Neuronal stem cell (in vitro differentiated cells): ENCODE measurements at regions not wholly inside any gene's neighbourhood (a gene's known extent, or its start where the extent isn't known, plus 50 kb on each side); places are given as distances from the start of the nearest gene placed in this dataset.
A peak's percentile ranks its signal among the peaks of the same experiment; 100 is the strongest.

Experiments used
- DNase-seq: peaks from one replicate; pipeline ENCODE4 v3.0.0-alpha.2; 2013; ENCODE audit warnings: low spot score
- H2AFZ ChIP-seq: one replicate; pipeline ENCODE4 v1.6.1; 2013; ENCODE audit warnings: mild to moderate bottlenecking, low read length, inconsistent platforms
- H2AK5ac ChIP-seq: 2 replicates; pipeline ENCODE4 v1.6.1; 2013; ENCODE audit warnings: low read depth, mild to moderate bottlenecking, inconsistent platforms, low read length, moderate library complexity, mixed read lengths
- H2BK120ac ChIP-seq: 2 replicates; pipeline ENCODE4 v1.6.1; 2013; ENCODE audit warnings: low read depth, mild to moderate bottlenecking, inconsistent platforms, low read length, moderate library complexity, mixed read lengths
- H2BK12ac ChIP-seq: one replicate; pipeline ENCODE4 v1.6.1; 2013; ENCODE audit warnings: low read length, inconsistent platforms
- H2BK15ac ChIP-seq: 2 replicates; pipeline ENCODE4 v1.6.1; 2013; ENCODE audit warnings: mild to moderate bottlenecking, low read length, inconsistent platforms, mixed read lengths
- H2BK5ac ChIP-seq: one replicate; pipeline ENCODE4 v1.6.1; 2013; ENCODE audit warnings: inconsistent platforms, mild to moderate bottlenecking, low read length, moderate library complexity
- H3K14ac ChIP-seq: one replicate; pipeline ENCODE4 v1.6.1; 2013; ENCODE audit warnings: low read length, inconsistent platforms
- H3K18ac ChIP-seq: 2 replicates; pipeline ENCODE4 v1.6.1; 2013; ENCODE audit warnings: low read length, inconsistent platforms
- H3K23ac ChIP-seq: 2 replicates; pipeline ENCODE4 v1.6.1; 2013; ENCODE audit warnings: low read depth, mild to moderate bottlenecking, mixed read lengths, low read length, inconsistent platforms; ENCODE audit not compliant: poor library complexity
- H3K27ac ChIP-seq: replicated peaks from 3 replicates; pipeline ENCODE4 v1.5.1; 2013; ENCODE audit warnings: low read length, inconsistent platforms
- H3K27me3 ChIP-seq, 3 experiments: 2 replicates each; pipeline ENCODE4 v1.6.1; 2013; ENCODE audit warnings: low read length in 3 of 3, mild to moderate bottlenecking in 2 of 3, inconsistent platforms in 1 of 3, low read depth in 1 of 3, mixed read lengths in 1 of 3, moderate library complexity in 1 of 3; ENCODE audit not compliant: control insufficient read depth in 3 of 3, insufficient read depth in 3 of 3
- H3K36me3 ChIP-seq, 2 donors: replicated peaks in 1 of 2; 2 replicates each; pipeline ENCODE4 v1.6.1; 2013; ENCODE audit warnings: low read length in 2 of 2; ENCODE audit not compliant: control insufficient read depth in 2 of 2, insufficient read depth in 2 of 2
- H3K4ac ChIP-seq: 2 replicates; pipeline ENCODE4 v1.6.1; 2013; ENCODE audit warnings: inconsistent platforms, mild to moderate bottlenecking, low read length, moderate library complexity
- H3K4me1 ChIP-seq, 2 donors: 1 replicate in 1 of 2; 2 replicates in 1 of 2; pipeline ENCODE4 v1.6.1; 2013; ENCODE audit warnings: low read length in 2 of 2, low read depth in 1 of 2; ENCODE audit not compliant: control insufficient read depth in 2 of 2, insufficient read depth in 1 of 2
- H3K4me2 ChIP-seq: one replicate; pipeline ENCODE4 v1.6.1; 2013; ENCODE audit warnings: mild to moderate bottlenecking, low read length, inconsistent platforms; ENCODE audit not compliant: insufficient read depth, poor library complexity, severe bottlenecking
- H3K4me3 ChIP-seq, 2 donors: 2 replicates each; pipeline ENCODE4 v1.5.1; 2013; ENCODE audit warnings: low read length in 2 of 2, mild to moderate bottlenecking in 2 of 2, inconsistent platforms in 1 of 2, moderate library complexity in 1 of 2
- H3K79me1 ChIP-seq: one replicate; pipeline ENCODE4 v1.6.1; 2013; ENCODE audit warnings: low read depth, mild to moderate bottlenecking, inconsistent platforms, low read length, moderate library complexity
- H3K9ac ChIP-seq: one replicate; pipeline ENCODE4 v1.6.1; 2013; ENCODE audit warnings: mild to moderate bottlenecking, low read depth, low read length, inconsistent platforms; ENCODE audit not compliant: poor library complexity
- H3K9me3 ChIP-seq, 2 donors: replicated peaks in 1 of 2; 2 replicates each; pipeline versions ENCODE3 to v1.6.1; 2013; ENCODE audit warnings: low read length in 2 of 2, mild to moderate bottlenecking in 2 of 2, inconsistent platforms in 1 of 2, low read depth in 1 of 2, mixed read lengths in 1 of 2, moderate library complexity in 1 of 2; ENCODE audit not compliant: control insufficient read depth in 2 of 2, insufficient read depth in 1 of 2
- H4K8ac ChIP-seq: one replicate; pipeline ENCODE4 v1.6.1; 2013; ENCODE audit warnings: low read depth, mild to moderate bottlenecking, inconsistent platforms, low read length, moderate library complexity
- H4K91ac ChIP-seq: one replicate; pipeline ENCODE4 v1.6.1; 2013; ENCODE audit warnings: low read length, low read depth, mild to moderate bottlenecking, inconsistent platforms; ENCODE audit not compliant: poor library complexity
- WGBS, 2 donors: extraction: QIAGEN DNeasy Blood & Tissue Kit; methylation state at CpG; one replicate each; pipeline ENCODE4 v1.1.7; 2013; ENCODE audit warnings: missing lambda C conversion rate in 2 of 2, mixed read lengths in 1 of 2; ENCODE audit not compliant: insufficient read length in 2 of 2, insufficient replicate concordance in 1 of 2; ENCODE audit errors: extremely low coverage in 2 of 2; 5-methylcytosine and 5-hydroxymethylcytosine counted together

GRCh38 chr5:10063997-10064396 is 185.7 kb downstream of the ATPSCKMT start:
- peak overlapping the region; percentile 35 for H2AFZ ChIP-seq
- H4K8ac ChIP-seq, result no peak overlapping the region
- no peak overlapping the region for H3K4me2 ChIP-seq
- H3K9ac ChIP-seq, result no peak overlapping the region
- H3K27ac ChIP-seq, result no peak overlapping the region
- H3K14ac ChIP-seq, result no peak overlapping the region
- no peaks in the 10 kb centered on the region for H3K9me3 ChIP-seq
- no peak overlapping the region for H4K91ac ChIP-seq
- no peak overlapping the region for H2AK5ac ChIP-seq
- WGBS, 2 donors, result no CpG with 5 or more reads among the region's 12 CpGs
- H2BK15ac ChIP-seq, result no peak overlapping the region
- H3K36me3 ChIP-seq, result no peaks in the 10 kb centered on the region
- H3K4ac ChIP-seq, result no peak overlapping the region
- H3K4me3 ChIP-seq, result no peak overlapping the region
- no peak overlapping the region for H2BK120ac ChIP-seq
- H3K79me1 ChIP-seq, result no peaks in the 10 kb centered on the region
- DNase-seq, result no peak
- no peak overlapping the region for H3K23ac ChIP-seq
- no peak overlapping the region for H2BK12ac ChIP-seq
- H2BK5ac ChIP-seq, result no peak overlapping the region
- no peaks in the 10 kb centered on the region for H3K27me3 ChIP-seq
- H3K4me1 ChIP-seq, result no peaks in the 10 kb centered on the region
- no peak overlapping the region for H3K18ac ChIP-seq

DNA sequence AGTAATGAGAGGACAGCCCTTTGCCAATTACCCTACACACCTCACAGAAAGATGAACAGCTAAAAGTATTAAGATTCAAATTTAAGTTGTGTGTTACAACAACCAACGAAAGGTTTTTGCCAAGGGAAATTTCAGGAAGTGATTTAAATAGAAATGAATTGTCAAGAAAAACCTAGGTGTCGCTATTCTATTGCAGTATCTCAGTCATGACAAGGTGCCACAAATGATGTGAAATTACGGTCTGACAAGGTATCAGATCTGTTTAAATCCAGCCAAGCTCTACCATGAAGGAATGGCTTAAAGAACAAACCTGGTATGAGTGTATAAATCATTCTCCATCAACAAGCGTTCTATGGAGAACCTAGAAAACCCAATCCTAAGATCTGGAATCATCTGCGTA is 189.7 kb downstream of the ATPSCKMT start:
- no peaks in the 10 kb centered on the region for H3K4me1 ChIP-seq
- no peak overlapping the region for H3K27ac ChIP-seq
- H3K23ac ChIP-seq, result no peak overlapping the region
- no peak overlapping the region for H3K9ac ChIP-seq
- H2BK15ac ChIP-seq, result no peak overlapping the region
- WGBS, 2 donors, result no CpG with 5 or more reads among the region's 5 CpGs
- no peak overlapping the region for H2BK120ac ChIP-seq
- H4K91ac ChIP-seq, result no peak overlapping the region
- H3K18ac ChIP-seq, result no peak overlapping the region
- H2AFZ ChIP-seq, result no peak overlapping the region
- DNase-seq, result no peak
- H3K14ac ChIP-seq, result no peak overlapping the region
- no peak overlapping the region for H4K8ac ChIP-seq
- no peaks in the 10 kb centered on the region for H3K79me1 ChIP-seq
- no peak overlapping the region for H2BK12ac ChIP-seq
- H3K4ac ChIP-seq, result no peak overlapping the region
- no peak overlapping the region for H2AK5ac ChIP-seq
- H3K36me3 ChIP-seq, result no peaks in the 10 kb centered on the region
- H3K27me3 ChIP-seq, result no peaks in the 10 kb centered on the region
- H3K4me2 ChIP-seq, result no peak overlapping the region
- H2BK5ac ChIP-seq, result no peak overlapping the region
- no peaks in the 10 kb centered on the region for H3K9me3 ChIP-seq
- no peak overlapping the region for H3K4me3 ChIP-seq

DNA sequence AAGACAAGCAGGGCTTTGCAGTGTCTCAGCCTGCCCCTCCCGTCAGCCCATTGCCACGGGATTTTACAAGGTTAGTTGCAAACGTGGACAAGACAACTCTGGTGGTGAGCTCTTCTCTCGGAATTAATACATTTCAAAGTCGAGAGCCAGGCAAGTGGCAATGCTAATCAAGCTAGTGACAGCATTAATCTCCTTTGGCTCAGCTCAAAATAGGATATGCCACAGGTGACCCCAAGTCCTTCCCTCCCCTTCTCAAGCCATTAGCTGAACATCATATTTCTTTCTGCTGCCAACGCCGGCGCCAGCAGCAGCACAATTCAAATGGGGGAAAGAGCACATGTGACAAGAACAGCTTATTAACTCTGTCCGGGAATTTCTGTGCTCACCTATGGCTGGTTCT is 190.1 kb downstream of the ATPSCKMT start:
- Histone ChIP-seq H4K8ac (no peak overlapping the region), H3K23ac (no peak overlapping the region), H3K27me3 (no peaks in the 10 kb centered on the region), H2BK12ac (no peak overlapping the region), H3K9ac (no peak overlapping the region), H3K4me2 (no peak overlapping the region), H2BK120ac (no peak overlapping the region), H3K27ac (no peak overlapping the region), H3K4me3 (no peak overlapping the region), H2AK5ac (no peak overlapping the region), H2BK5ac (no peak overlapping the region), H3K18ac (no peak overlapping the region), H3K9me3 (no peaks in the 10 kb centered on the region), H2BK15ac (no peak overlapping the region), H3K79me1 (no peaks in the 10 kb centered on the region), H3K4me1 (no peaks in the 10 kb centered on the region), H3K4ac (no peak overlapping the region), H2AFZ (no peak overlapping the region), H3K36me3 (no peaks in the 10 kb centered on the region), H4K91ac (no peak overlapping the region), H3K14ac (no peak overlapping the region)
- no CpG with 5 or more reads among the region's 9 CpGs for WGBS, 2 donors
- no peak for DNase-seq

GRCh38 chr5:10057356-10057755 is 192.3 kb downstream of the ATPSCKMT start:
- no peak overlapping the region for H3K23ac ChIP-seq
- H3K14ac ChIP-seq, result no peak overlapping the region
- H2AK5ac ChIP-seq, result no peak overlapping the region
- H3K79me1 ChIP-seq, result no peaks in the 10 kb centered on the region
- no peaks in the 10 kb centered on the region for H3K9me3 ChIP-seq
- H2BK5ac ChIP-seq, result no peak overlapping the region
- no peak overlapping the region for H2BK15ac ChIP-seq
- no peak overlapping the region for H2AFZ ChIP-seq
- DNase-seq, result no peak
- no peak overlapping the region for H2BK120ac ChIP-seq
- H3K4me3 ChIP-seq, result no peak overlapping the region
- no peak overlapping the region for H3K27ac ChIP-seq
- no peaks in the 10 kb centered on the region for H3K36me3 ChIP-seq
- no peaks in the 10 kb centered on the region for H3K4me1 ChIP-seq
- no peak overlapping the region for H3K4ac ChIP-seq
- WGBS, 2 donors, result no CpG with 5 or more reads among the region's 7 CpGs
- no peak overlapping the region for H3K18ac ChIP-seq
- H4K91ac ChIP-seq, result no peak overlapping the region
- H3K4me2 ChIP-seq, result no peak overlapping the region
- H4K8ac ChIP-seq, result no peak overlapping the region
- no peak overlapping the region for H3K9ac ChIP-seq
- no peak overlapping the region for H2BK12ac ChIP-seq
- no peaks in the 10 kb centered on the region for H3K27me3 ChIP-seq
